SK-N-SH (cell line): ENCODE measurements at regions not wholly inside any gene's neighbourhood (a gene's known extent, or its start where the extent isn't known, plus 50 kb on each side); places are given as distances from the start of the nearest gene placed in this dataset.

Experiments used
- CTCF ChIA-PET: fragments of 300-600, 350-600 bp; formaldehyde crosslinking; extraction: SDS; loops from one replicate; lab custom pipeline; 2021; lab: Yijun Ruan, JAX
- POLR2A ChIA-PET: fragments of 350-600 bp; sonication (Branson Sonifier 250); formaldehyde crosslinking; extraction: SDS; loops from one replicate; lab custom pipeline; 2020; ENCODE audit warnings: antibody characterized with exemption, inconsistent platforms; lab: Yijun Ruan, JAX
- DNase-seq: peaks from one replicate; pipeline ENCODE4 v3.0.0; 2012
- H2AFZ ChIP-seq: fragments of 200-600 bp; sonication (generic); 2 replicates; pipeline ENCODE4 v1.8.1; 2016; ENCODE audit warnings: antibody characterized with exemption, mild to moderate bottlenecking, low read depth
- H3F3A ChIP-seq: fragments of 200-600 bp; sonication (generic); replicated peaks from 2 replicates; pipeline ENCODE3; 2016; ENCODE audit warnings: antibody characterized with exemption, mild to moderate bottlenecking; ENCODE audit not compliant: insufficient read depth
- H3K27ac ChIP-seq, 2 experiments: fragments of 200-500 bp in 1 of 2; fragments of 200-600 bp in 1 of 2; sonication (Bioruptor generic) in 1 of 2; sonication (generic), shearing (Covaris generic) in 1 of 2; 2 replicates each; pipeline versions ENCODE4 v1.5.1 to v1.6.1; 2014 to 2016; ENCODE audit warnings: low read depth in 2 of 2, inconsistent platforms in 1 of 2, low read length in 1 of 2, mild to moderate bottlenecking in 1 of 2, mixed read lengths in 1 of 2
- H3K27me3 ChIP-seq: fragments of 200-600 bp; sonication (generic), shearing (Covaris generic); 2 replicates; pipeline ENCODE4 v1.6.1; 2016; ENCODE audit warnings: mixed run types; ENCODE audit not compliant: insufficient read depth
- H3K36me3 ChIP-seq, 2 experiments: fragments of 200-500 bp in 1 of 2; fragments of 200-600 bp in 1 of 2; sonication (Bioruptor generic) in 1 of 2; sonication (generic) in 1 of 2; replicated peaks in 1 of 2; 2 replicates each; pipeline versions ENCODE3 to v1.5.1; 2014 to 2016; ENCODE audit warnings: low read length in 1 of 2, mild to moderate bottlenecking in 1 of 2; ENCODE audit not compliant: insufficient read depth in 2 of 2, control insufficient read depth in 1 of 2
- H3K4me1 ChIP-seq, 2 experiments: fragments of 200-500 bp in 1 of 2; fragments of 200-600 bp in 1 of 2; sonication (Bioruptor generic) in 1 of 2; sonication (generic), shearing (Covaris generic) in 1 of 2; 2 replicates each; pipeline versions ENCODE4 v1.5.1 to v1.6.1; 2014 to 2016; ENCODE audit warnings: low read depth in 1 of 2, low read length in 1 of 2, mixed run types in 1 of 2; ENCODE audit not compliant: insufficient read depth in 2 of 2, control insufficient read depth in 1 of 2
- H3K4me2 ChIP-seq: fragments of 200-600 bp; sonication (generic), shearing (Covaris generic); 2 replicates; pipeline ENCODE4 v1.6.1; 2017; ENCODE audit warnings: mixed run types
- H3K4me3 ChIP-seq, 2 experiments: fragments of 200-500 bp in 1 of 2; fragments of 200-600 bp in 1 of 2; sonication (Bioruptor generic) in 1 of 2; sonication (generic), shearing (Covaris generic) in 1 of 2; 2 replicates each; pipeline versions ENCODE4 v1.5.1 to v1.8.1; 2014 to 2016; ENCODE audit warnings: low read depth in 2 of 2, inconsistent platforms in 1 of 2, low read length in 1 of 2, mild to moderate bottlenecking in 1 of 2, mixed read lengths in 1 of 2, moderate library complexity in 1 of 2
- H3K79me2 ChIP-seq: fragments of 200-600 bp; sonication (generic); 2 replicates; pipeline ENCODE4 v1.8.1; 2017; ENCODE audit warnings: mild to moderate bottlenecking; ENCODE audit not compliant: insufficient read depth
- H3K9ac ChIP-seq: fragments of 200-600 bp; sonication (generic); 2 replicates; pipeline ENCODE4 v1.6.1; 2017; ENCODE audit warnings: mixed run types
- H3K9me2 ChIP-seq: fragments of 200-600 bp; sonication (generic); 2 replicates; pipeline ENCODE4 v1.6.1; 2017; ENCODE audit warnings: mixed run types
- H3K9me3 ChIP-seq: fragments of 200-600 bp; sonication (generic); 2 replicates; pipeline ENCODE4 v1.6.1; 2017; ENCODE audit warnings: mixed run types, mild to moderate bottlenecking, moderate library complexity
- H4K20me1 ChIP-seq: fragments of 200-600 bp; sonication (generic); 2 replicates; pipeline ENCODE4 v1.6.1; 2017; ENCODE audit warnings: mild to moderate bottlenecking, mixed run types; ENCODE audit not compliant: insufficient read depth
- CHD2 ChIP-seq: fragments of 150-350 bp; IDR thresholded peaks from 2 replicates; pipeline ENCODE4 v1.6.1; 2018; ENCODE audit warnings: low read length; ENCODE audit not compliant: partially characterized antibody
- FOSL2 ChIP-seq: IDR thresholded peaks from 2 replicates; pipeline ENCODE4 v1.4.0; 2012; ENCODE audit warnings: low read depth, mild to moderate bottlenecking, moderate library complexity, borderline replicate concordance
- FOXJ3 ChIP-seq: sonication (generic); formaldehyde crosslinking; IDR thresholded peaks from 2 replicates; pipeline ENCODE4 v1.5.1; 2020; ENCODE audit warnings: mild to moderate bottlenecking, missing genetic modification reagents
- GABPA ChIP-seq: IDR thresholded peaks from 2 replicates; pipeline ENCODE4 v1.4.0; 2012; ENCODE audit warnings: low read depth, mild to moderate bottlenecking
- GATA2 ChIP-seq: sonication (generic); formaldehyde crosslinking; IDR thresholded peaks from 2 replicates; pipeline ENCODE4 v1.5.0; 2020; ENCODE audit warnings: mild to moderate bottlenecking, missing genetic modification reagents
- NFIC ChIP-seq: IDR thresholded peaks from 2 replicates; pipeline ENCODE4 v1.4.0; 2012; ENCODE audit warnings: borderline replicate concordance
- NRF1 ChIP-seq: IDR thresholded peaks from 2 replicates; pipeline ENCODE4 v1.6.1; 2012; ENCODE audit warnings: low read depth, mild to moderate bottlenecking, low read length
- POLR2AphosphoS5 ChIP-seq: IDR thresholded peaks from 2 replicates; pipeline ENCODE4 v1.6.1; 2012; ENCODE audit warnings: low read depth, low read length
- RAD21 ChIP-seq: IDR thresholded peaks from 2 replicates; pipeline ENCODE4 v1.6.1; 2012; ENCODE audit warnings: mild to moderate bottlenecking, low read length
- RFX5 ChIP-seq: IDR thresholded peaks from 2 replicates; pipeline ENCODE4 v1.6.1; 2012; ENCODE audit warnings: mild to moderate bottlenecking, improper control_type of control experiment, low read length
- RXRA ChIP-seq: IDR thresholded peaks from 2 replicates; pipeline ENCODE4 v1.4.0; 2012; ENCODE audit warnings: low read depth, mild to moderate bottlenecking, borderline replicate concordance
- SIN3A ChIP-seq: IDR thresholded peaks from 2 replicates; pipeline ENCODE4 v1.6.1; 2012; ENCODE audit warnings: low read depth, mild to moderate bottlenecking, low read length, moderate library complexity, borderline replicate concordance
- TAF1 ChIP-seq: IDR thresholded peaks from 2 replicates; pipeline ENCODE4 v1.6.1; 2012; ENCODE audit warnings: low read depth, mild to moderate bottlenecking, low read length, moderate library complexity, borderline replicate concordance
- TCF12 ChIP-seq: IDR thresholded peaks from 2 replicates; pipeline ENCODE4 v1.4.0; 2012
- USF1 ChIP-seq: IDR thresholded peaks from 2 replicates; pipeline ENCODE4 v1.4.0; 2012; ENCODE audit warnings: low read depth, borderline replicate concordance
- WGBS: methylation state at CpG from one replicate; pipeline ENCODE4 v1.1.6; 2017; ENCODE audit warnings: low lambda C conversion rate; 5-methylcytosine and 5-hydroxymethylcytosine counted together
- TF ChIP-seq, protein P1 (sequence below): fragments of 150-350 bp; IDR thresholded peaks from 2 replicates; pipeline ENCODE4 v1.6.1; 2016; ENCODE audit warnings: mild to moderate bottlenecking, low read depth, low read length
- TF ChIP-seq, protein P2 (sequence below): fragments of 200-600 bp; sonication (generic); IDR thresholded peaks from 2 replicates; pipeline ENCODE4 v1.6.1; 2017; ENCODE audit warnings: antibody characterized with exemption, mild to moderate bottlenecking, moderate library complexity

- TF ChIP-seq RXRA: no peak
Observed at GRCh38 chr17:72359811-72360210, 239.0 kb downstream of the SOX9 start (continued).

DNA sequence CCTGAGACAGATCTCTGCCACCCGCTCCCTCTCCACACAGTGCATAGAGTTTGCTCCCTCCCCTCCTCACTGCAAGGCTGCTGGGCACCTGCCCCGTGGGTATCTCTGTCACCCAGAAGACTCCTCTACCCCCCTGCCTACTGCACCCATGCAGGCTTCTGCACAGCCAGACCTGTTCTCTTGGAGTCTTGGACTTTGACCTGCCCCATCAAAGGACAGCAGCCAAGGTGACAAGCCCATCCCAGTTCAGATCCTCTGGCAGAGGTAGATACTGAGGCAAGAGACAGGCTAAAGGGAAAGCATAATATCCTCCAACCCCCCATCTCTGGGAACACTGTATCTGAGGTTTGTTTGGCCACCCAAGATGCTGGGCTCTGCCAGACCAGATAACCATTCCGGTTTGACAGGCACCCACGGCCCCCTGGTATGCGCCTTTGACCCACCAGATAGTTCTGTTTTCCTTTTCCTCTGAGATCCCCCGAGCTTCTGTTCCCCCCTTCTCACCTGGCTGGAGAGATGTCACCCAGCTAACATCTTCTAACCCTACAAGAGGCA lies 239.6 kb downstream of the SOX9 start:
- Histone ChIP-seq H3K9me2 (no peaks in the 10 kb centered on the region), H3K4me2 (no peak overlapping the region), H4K20me1 (no peaks in the 10 kb centered on the region), H3F3A (peaks cover 9% of the 10 kb centered on the region), H3K36me3 (no peaks in the 10 kb centered on the region), H3K79me2 (no peaks in the 10 kb centered on the region), H3K4me3 (no peak overlapping the region), H3K27ac (no peak overlapping the region), H3K27me3 (no peaks in the 10 kb centered on the region), H2AFZ (no peak overlapping the region), H3K9ac (no peak overlapping the region), H3K4me1 (peaks cover 30 to 31% of the 10 kb centered on the region in 2 experiments), H3K9me3 (no peaks in the 10 kb centered on the region; the same call in 1 of the 2 replicates)
- no peak for DNase-seq
- TF ChIP-seq FOXJ3 (no peak), TCF12 (no peak), RFX5 (no peak)
- WGBS: 91% methylated on average over 6 of the region's 6 CpGs
- CTCF ChIA-PET: interaction anchor here (0.6 kb wide), 1 partner anchor 153 kb away, joined by 4 read pairs; no protein-coding TSS in a partner anchor
- POLR2A ChIA-PET: no interaction called here

- no peak for DNase-seq
- 94% methylated on average over 6 of the region's 6 CpGs for whole genome bisulfite sequencing
- CTCF ChIA-PET: no interaction called here
Observed at GRCh38 chr17:72361892-72362291, 241.1 kb downstream of the SOX9 start.

More at GRCh38 chr17:72361892-72362291, 241.1 kb downstream of the SOX9 start:
- POLR2A ChIA-PET: interaction anchor here (1.5 kb wide), 1 partner anchor 18 kb away, joined by 5 read pairs; no protein-coding TSS in a partner anchor
- Histone ChIP-seq H3K4me3 (no peak overlapping the region), H3K4me2 (peak overlapping the region; percentile 25; the same call in 1 of the 2 replicates), H3K27me3 (no peaks in the 10 kb centered on the region), H3K4me1 (peaks cover 30 to 37% of the 10 kb centered on the region in 2 experiments), H3F3A (peaks cover 9% of the 10 kb centered on the region), H3K9me3 (no peaks in the 10 kb centered on the region; the same call in 1 of the 2 replicates), H2AFZ (no peak overlapping the region), H3K79me2 (no peaks in the 10 kb centered on the region), H3K36me3 (no peaks in the 10 kb centered on the region), H3K9ac (peak overlapping the region; percentile 34; the same call in 1 of the 2 replicates), H3K27ac (peak overlapping the region in 1 of 2 experiments; percentile 69; a peak in 2 of 4 replicates), H3K9me2 (no peaks in the 10 kb centered on the region), H4K20me1 (no peaks in the 10 kb centered on the region)
- TF ChIP-seq RFX5 (no peak), USF1 (no peak), SIN3A (no peak), RAD21 (no peak), GATA2 (CRISPR knock-in tag) (no peak), POLR2AphosphoS5 (no peak), FOXJ3 (no peak), CHD2 (no peak), NRF1 (no peak), NFIC (no peak), TAF1 (no peak), FOSL2 (no peak), GABPA (no peak)
- TF ChIP-seq, protein P1, sequence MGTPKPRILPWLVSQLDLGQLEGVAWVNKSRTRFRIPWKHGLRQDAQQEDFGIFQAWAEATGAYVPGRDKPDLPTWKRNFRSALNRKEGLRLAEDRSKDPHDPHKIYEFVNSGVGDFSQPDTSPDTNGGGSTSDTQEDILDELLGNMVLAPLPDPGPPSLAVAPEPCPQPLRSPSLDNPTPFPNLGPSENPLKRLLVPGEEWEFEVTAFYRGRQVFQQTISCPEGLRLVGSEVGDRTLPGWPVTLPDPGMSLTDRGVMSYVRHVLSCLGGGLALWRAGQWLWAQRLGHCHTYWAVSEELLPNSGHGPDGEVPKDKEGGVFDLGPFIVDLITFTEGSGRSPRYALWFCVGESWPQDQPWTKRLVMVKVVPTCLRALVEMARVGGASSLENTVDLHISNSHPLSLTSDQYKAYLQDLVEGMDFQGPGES: no peak
- TF ChIP-seq, protein P2, sequence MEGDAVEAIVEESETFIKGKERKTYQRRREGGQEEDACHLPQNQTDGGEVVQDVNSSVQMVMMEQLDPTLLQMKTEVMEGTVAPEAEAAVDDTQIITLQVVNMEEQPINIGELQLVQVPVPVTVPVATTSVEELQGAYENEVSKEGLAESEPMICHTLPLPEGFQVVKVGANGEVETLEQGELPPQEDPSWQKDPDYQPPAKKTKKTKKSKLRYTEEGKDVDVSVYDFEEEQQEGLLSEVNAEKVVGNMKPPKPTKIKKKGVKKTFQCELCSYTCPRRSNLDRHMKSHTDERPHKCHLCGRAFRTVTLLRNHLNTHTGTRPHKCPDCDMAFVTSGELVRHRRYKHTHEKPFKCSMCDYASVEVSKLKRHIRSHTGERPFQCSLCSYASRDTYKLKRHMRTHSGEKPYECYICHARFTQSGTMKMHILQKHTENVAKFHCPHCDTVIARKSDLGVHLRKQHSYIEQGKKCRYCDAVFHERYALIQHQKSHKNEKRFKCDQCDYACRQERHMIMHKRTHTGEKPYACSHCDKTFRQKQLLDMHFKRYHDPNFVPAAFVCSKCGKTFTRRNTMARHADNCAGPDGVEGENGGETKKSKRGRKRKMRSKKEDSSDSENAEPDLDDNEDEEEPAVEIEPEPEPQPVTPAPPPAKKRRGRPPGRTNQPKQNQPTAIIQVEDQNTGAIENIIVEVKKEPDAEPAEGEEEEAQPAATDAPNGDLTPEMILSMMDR: no peak
